NOMO-1 treated with DMSO at 0.1 percent for 48 hours (cell line): ENCODE measurements at regions not wholly inside any gene's neighbourhood (a gene's known extent, or its start where the extent isn't known, plus 50 kb on each side); places are given as distances from the start of the nearest gene placed in this dataset.
"Not testable (repeated sequence)": the region's sequence is repeated elsewhere in the genome, so short reads cannot be mapped to it uniquely, and the experiment has no call there.

Experiments
- DNase-seq: peaks from one replicate; lab custom pipeline; 2025; ENCODE audit not compliant: unreplicated experiment; lab: John Stamatoyannopoulos, UW

DNA sequence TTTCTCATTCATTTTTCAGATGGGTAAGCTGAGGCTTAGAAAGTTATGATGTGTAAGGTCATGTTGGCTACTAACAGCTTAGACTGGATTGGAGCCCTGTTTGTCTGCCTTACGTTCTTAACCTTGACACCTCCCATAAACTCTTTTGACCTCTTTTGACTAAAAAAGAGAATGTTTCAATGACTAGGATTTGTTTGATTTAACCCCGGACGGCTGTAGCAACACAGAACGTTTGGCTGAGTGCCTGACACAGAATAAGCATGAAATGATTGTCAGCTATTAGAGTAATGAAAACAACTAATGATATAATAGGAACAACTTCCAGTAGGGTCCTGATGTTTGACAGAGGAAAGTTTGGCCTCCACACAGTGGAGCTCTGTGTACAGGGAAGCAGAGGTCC lies 83.3 kb upstream of the PDZD8 start:
- DNase-seq = no peak

DNA sequence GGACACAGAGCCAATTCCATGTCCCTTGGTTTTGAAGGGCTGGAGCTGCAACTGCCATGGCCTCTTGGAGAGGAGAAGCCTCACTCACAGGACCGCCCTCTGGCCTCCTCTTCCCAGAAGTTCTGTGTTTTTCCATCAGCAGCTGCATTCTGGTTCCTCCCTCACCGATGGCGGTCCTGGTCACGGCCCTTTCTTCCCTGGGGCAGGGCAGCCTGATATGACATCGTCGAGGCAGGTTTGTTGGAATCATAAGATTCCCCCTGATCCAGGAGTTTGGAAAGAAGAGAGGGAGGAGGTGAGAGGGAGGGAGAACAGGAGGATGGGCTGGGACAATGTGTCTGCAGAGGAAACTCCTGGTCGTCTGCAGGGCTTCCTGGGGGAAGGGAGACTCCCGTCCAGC lies 82.7 kb upstream of the PDZD8 start:
- no peak for DNase-seq

DNA sequence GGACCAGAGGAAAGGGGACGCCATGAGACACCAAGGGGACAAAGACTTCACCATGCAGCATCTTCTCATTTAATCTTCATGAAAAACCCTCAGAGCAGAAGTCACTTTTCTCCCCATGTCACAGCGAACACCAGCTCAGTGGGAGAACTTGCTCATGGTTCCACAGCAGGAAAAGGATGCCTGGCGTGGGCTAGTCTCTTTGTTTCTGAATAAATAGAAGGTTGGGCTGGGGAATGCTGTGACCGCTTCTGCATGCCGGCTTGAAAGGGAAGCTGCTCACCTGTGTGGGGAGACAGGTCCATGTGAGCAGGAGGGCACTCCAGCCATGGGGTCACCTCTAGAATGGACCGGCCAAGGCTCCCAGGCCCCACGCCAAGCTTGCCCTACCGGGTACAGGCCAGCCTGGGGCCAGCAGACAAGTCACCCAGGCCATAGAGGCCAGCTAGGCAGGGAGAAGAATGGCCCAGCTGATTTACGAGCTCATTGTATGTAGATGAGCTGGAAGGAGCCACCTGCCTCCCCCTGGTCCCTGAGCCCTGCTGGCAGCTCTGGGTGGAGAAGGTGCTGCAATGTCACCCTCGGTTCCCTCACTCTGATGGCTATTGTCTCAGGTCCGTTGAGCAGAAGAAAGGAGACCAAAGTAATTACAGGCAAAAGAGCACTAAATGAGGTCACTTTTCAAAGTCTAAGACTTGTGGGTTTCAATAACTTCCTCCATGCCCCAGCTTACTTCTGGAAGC lies 82.0 kb upstream of the PDZD8 start:
- DNase-seq = peak; percentile 66

DNA sequence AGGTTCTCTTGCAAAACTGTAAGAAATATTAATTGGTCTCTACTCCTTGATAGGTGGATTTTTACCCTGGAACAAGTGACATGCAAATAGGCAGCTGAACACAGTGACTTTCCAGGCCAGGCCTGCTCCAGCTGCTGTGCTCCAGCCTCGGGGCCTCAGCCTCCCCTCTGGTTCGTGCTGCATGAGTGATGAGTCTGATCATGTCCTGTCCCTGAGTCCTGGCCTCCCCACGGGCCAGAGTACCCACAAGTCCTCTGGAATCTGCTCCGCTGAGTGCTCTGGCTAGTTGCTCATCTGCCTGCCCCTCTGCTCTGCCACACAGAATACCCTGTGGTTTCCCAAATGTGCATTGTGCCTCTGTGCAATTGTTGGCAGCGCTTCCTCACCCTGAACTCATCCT lies 80.1 kb upstream of the PDZD8 start:
- DNase-seq = no peak

DNA sequence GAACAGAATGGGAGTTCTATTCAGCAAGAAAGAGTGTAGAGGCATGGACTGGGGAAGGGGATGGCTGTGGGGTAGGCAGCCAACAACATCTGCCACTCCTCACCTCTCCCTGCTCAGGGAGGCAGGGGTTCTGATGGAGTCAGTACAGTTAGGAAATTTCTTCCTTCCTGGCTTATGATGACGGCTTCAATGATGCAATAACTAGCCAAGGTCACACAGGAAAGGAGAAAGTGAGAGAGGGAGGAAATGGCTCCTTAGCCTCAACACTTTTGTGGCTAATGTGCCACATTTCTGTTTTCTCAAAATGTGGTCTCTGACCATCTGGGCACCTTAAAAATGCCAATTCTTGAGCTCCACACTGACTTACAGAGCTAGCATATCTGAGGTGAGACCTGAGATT lies 79.3 kb upstream of the PDZD8 start:
- DNase-seq = peak; percentile 47

DNA sequence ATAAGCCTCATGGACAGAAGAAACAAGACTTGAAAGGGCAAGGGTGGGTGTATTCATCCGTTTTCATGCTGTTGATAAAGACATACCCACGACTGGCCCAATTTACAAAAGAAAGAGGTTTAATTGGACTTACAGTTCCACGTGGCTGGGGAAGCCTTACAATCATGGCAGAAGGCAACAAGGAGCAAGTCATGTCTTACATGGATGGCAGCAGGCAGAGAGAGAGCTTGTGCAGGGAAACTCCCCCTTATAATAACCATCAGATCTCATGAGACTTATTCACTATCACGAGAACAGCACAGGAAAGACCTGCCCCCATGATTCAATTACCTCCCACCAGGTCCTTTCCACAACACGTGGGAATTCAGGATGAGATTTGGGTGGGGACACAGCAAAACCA lies 78.2 kb upstream of the PDZD8 start:
- not testable (repeated sequence) for DNase-seq

DNA sequence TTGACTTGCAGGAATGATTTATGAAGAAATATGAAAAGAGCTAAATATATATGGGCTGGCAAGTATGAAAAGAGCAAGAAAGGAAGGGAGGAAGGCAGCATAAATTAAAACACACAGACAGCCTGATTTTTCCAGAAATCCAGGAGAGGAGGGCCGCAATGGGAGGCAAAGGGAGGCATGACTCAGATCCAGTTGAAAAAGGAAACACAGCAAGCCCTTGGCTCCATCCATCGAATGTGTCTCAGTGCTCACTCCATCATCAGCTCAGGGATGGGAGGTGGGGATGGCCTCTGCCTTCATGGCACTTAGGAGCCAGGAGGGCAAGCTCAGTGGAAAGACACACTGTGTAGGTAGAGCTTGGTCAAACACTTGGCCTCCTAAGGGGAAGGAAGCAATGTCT lies 75.7 kb upstream of the PDZD8 start:
- DNase-seq = no peak

DNA sequence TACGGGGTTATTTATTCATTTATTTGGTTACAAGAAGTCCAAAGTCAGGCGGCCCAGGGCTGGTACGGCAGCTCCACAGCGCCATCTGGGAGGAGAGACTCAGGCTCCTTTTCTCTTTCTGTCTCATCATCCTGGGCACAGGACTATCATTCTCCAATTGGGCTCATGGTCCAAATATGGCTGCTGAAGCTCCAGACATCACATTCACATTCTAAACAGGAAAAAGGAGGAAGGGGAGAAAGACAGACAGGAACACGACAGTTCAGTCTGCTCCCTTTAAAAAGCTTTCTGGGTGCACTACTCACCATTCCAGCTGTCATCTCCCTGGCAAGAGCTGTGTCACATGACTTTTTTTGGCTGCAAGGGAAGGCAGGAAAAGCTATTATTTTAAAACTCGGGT lies 74.4 kb upstream of the PDZD8 start:
- DNase-seq = no peak

DNA sequence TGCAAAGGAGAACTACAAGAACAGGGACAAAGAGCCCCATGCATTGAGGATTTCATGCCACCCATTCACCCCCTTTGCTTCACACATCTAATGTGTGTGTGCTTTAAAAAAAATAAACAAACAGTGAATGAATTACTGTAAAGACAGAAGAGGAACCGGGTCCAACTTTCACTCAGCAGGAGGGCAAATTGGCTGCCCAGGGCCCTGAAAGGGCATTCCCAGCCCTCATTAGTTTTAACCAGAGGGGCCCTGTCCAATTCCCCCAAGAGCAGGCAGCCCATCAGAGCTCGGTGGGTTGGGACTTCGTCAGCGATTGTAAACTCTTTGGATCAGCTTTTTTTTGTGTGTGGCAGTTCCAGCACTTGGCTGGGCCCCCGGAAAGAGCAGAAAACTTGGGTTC lies 73.6 kb upstream of the PDZD8 start:
- no peak for DNase-seq

DNA sequence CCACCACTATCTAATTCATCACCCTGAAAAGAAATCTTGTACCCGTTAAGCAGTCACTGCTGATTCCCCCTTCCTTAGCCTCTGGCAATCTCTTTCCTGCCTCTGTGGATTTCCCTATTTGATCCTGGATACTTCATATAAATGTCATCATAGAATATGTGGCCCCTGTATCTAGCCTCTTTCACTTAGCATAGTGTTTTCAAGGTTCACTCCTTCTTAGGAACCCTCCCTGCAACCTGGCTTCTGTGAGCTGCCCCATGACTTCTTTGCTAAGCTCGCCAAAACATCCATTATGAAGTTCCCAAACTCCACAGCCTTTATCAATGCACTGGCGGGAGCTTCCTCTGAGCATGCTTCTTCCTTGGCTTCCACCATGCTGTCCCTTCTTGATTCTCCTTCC lies 70.8 kb upstream of the PDZD8 start:
- no peak for DNase-seq

DNA sequence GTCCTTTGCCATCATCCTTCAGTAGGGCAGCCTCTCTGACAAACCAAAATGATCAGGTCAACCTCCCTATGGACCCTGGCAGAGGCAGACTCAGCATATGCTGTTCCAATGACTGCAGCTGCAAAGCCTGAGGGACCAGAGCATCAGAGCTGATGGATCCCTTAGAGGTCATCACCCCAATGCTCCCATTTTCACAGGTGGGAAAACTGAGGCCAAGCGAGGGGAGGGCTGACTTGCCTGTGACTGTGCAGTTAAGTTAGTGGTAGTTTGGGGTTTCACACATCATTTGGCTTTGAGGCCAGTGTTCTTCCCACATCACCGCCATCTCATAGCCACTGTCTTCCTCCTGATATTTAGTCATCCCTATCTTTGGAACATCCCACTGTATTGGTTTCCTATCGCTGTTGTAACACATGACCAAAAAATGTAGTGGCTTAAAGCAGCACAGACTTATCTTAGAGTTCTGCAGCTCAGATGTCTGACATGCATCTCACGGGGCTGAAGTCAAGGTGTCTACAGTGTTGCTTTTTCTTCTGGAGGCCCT lies 69.3 kb upstream of the PDZD8 start:
- DNase-seq = no peak

DNA sequence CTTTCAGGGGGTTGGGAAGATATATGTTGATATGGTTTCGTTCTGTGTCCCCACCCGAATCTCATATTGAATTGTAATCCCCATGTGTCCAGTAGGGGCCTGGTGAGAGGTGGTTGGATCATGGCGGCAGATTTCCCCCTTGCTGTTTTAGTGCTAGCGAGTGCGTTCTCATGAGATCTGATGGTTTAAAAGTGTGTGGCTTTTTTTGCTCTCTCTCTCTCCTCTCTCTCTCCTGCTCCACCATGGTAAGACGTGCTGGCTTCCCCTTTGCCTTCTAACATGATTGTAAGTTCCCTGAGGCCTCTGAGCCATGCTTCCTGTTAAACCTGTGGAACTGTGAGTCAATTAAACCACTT lies 68.4 kb upstream of the PDZD8 start:
- DNase-seq = no peak

DNA sequence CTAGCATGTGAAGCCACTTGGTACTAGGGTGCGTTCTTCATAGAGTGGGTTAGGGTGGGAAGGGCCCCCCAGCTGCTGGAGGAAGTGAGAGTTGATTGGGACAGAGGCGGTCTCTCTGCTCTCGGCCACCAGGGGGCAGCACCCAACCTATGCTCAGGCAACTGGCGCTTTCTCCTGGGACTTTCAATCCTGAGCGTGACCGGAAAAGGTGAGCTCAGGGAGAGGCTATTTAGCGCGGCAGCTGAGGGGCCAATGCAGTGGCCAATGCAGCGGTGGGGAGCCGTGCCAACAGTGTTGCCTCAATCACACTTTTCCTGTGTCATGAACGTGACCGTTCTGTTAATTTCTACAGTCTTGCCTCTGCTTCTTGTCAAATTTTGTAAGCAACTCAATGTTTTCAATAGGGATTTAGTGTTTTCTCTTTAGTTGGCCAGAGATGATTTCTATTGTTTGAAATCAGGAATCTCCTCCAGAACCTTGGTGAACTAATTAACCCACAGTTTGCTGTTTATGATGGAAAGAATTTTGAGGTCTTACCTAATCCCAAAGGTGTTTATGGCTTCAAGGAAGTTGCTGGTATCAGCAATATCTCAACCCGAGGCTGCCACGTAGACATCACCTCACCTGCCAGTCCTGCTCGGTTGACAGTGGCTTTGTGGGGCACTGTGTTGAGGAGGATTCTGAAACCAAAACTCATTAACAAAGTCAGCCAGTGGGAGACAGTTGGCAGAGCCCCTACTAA lies 67.9 kb upstream of the PDZD8 start:
- DNase-seq = peak; percentile 83

DNA sequence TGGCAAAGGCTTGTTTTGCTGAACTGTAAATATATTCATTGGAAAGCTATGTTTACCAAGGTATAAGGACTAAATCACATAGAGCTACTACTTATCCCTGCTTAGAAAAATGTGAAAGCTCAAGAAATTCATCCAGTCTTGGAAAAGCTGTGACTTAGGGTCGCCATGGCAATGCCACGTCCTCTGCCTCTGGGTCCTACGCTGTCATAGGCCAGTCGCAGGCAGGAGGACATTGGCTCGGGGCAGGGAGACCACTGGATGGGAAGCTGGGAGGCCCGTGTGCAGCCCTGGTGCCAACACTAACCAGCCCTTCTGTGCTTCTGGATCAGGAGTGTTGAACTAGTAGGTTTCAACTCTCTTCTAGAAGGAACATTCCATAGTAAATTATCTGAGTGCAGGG lies 67.3 kb upstream of the PDZD8 start:
- no peak for DNase-seq

DNA sequence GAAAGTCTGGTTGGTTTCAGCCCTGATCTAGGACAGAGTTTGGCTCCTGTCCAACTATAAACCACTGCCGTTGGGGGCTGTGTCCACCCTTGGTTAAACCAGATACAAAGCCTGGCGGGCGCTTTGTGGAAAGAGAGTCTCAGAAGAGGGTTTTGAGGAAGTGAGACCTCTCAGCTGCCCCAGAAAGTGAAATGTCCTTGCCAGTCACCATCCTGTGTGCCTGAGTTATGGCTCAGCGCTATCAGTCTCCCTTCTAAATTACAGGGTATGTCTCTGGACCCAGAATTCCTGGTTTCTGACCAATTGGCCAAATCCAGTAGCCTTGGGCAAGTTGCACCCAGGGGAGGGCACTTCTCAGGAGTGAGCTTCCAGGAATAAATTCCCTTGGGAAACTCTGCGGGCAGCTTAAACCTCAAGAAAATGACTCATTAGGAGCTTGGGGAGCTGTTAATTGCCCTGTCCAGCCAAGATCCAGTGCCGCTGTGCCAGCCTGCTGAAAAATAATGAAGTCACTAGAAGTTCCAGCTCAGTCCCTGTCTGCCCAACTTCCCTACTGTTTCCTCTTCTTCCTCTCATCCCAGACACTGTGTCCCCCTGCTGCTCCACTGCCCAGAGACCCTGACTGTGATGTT lies 66.7 kb upstream of the PDZD8 start:
- peak; percentile 87 for DNase-seq

DNA sequence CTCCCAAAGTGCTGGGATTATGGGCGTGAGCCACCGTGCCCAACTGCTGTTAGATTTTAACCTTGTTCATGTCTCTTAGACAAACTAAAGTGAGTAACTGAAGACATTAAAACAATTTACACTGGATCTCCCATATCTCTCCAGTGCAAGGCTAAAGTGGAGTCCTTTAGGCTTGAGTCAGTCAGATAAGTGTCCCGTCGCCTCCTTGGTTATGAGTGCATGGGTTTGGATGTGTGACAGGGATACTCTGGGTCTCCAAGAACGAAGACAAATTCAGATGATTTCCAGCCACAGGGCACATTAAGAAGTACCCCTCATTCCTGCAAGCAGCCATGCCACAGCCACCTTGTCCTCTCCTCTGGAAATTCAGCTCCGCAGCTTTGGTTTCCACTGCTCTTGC lies 66.1 kb upstream of the PDZD8 start:
- DNase-seq = peak; percentile 25

DNA sequence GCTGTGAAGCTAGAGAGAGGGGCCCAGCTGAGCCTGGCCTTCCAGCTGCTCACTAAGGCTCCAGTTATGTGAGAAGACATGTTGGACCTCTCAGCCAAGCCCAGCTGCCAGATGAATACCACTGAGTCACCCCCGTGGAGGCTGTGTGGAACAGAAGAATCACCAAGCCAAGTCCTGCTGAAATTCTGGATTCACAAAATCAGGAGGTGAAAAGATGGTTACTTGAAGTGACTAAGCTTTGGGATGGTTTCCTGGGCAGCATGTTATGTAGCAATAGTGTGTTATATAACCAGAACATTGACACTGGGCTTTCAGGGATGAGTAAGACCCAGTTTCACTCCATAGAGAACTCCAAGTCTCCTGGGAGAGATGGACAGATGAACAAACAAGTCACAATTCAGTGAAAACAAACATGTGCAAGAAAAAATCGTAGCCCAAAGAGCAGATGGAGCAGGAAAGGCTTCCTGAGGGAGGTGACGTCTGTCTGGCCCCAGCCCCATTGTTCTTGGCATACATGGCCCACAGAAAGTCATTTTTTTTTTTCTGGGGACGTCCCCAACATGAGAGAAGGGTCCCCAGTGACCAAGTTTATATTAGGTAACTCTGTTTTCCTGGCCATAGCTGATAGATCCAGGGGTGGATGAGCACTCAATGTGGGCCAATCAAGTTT lies 64.1 kb upstream of the PDZD8 start:
- DNase-seq = no peak

DNA sequence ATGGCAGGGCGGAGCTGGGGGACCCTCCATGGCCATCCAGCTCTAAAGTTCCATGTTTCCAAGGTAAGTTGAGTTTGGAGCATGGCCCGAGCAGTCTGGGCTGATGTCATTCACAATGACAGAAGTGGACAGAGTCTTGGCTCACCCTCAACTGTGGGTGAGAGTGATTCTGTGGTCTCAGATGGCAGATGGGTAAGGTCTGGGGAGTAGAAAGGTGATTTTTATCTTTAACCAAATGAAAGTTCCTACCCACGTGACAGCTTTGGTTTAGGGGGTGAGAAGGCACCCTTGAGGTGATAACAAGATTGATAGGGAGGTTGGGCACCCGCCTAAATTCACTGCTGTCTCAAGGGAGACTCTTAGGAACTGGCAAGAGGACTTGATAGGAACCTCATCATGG lies 57.6 kb upstream of the PDZD8 start:
- DNase-seq = no peak

DNA sequence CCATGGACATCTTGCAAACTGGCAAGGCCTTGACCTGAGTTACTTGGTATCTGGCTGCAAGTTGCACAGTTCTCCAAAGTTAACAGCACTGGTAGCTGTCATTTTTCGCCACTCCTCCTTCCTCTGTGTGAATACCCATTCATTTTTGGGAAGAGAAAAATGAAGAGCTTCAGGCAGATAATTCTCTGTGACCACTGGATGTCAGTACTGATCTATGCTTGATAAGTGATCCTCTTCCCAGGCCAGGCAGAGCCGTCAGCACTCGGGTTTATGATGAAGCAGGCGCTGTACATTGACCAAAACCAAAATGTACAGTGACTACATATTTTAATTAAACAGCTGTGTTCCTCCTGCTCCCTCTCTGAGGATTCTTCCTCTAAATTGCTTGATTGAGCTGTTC lies 55.9 kb upstream of the PDZD8 start:
- peak; percentile 85 for DNase-seq

DNA sequence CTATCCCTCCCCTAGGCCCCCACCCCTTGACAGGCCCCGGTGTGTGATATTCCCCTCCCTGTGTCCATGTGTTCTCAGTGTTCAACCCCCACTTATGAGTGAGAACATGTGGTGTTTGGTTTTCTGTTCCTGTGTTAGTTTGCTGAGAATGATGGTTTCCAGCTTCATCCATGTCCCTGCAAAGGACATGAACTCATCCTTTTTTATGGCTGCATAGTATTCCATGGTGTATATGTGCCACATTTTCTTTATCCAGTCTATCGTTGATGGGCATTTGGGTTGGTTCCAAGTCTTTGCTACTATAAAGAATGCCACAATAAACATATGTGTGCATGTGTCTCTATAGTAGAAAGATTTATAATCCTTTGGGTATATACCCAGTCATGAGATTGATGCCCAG lies 55.3 kb upstream of the PDZD8 start:
- not testable (repeated sequence) for DNase-seq

DNA sequence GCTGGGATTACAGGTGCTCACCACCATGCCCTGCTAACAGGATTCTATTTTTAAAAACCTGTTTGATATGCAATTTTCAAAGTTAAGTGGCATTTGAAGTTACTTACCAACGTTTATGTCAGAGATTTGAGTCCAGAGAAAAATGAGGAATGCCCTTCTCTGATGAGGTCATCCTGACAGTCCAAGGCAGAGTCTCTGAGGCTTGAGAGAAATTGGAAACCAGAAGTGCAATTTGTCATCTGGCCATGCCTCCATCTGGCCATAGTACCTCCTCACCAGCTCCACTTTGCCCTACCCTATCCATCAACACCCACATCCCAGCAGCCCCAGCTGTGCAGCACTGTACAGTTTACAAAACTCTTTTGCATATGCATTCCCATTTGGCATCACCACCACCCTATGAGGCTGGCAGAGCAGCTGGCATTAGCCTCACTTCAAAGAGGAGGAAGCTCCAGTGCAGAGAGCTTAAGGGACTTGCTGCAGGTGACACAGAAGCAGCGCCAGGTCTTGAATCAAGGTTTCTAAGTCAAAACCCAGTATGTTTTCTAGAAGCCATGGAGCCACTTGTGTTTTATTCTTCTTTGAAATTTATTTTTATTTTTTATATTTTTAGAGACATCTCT lies 54.5 kb upstream of the PDZD8 start:
- DNase-seq = no peak
